GM12878 (cell line): ENCODE measurements at regions not wholly inside any gene's neighbourhood (a gene's known extent, or its start where the extent isn't known, plus 50 kb on each side); places are given as distances from the start of the nearest gene placed in this dataset.

Source experiments
- ATAC-seq: fragments of 200-7000 bp; cut with Tn5 transposase; 3 replicates; pipeline ENCODE4 v1.9.1; 2020; ENCODE audit warnings: mild to moderate bottlenecking, moderate library complexity
- BruUV-seq: library from RNA; stranded (reverse); fragments of 400-500 nt; replicated peaks from 2 replicates; lab custom pipeline; 2021; lab: Mats Ljungman, UMichigan
- CTCF ChIA-PET: fragments of 300-600 bp; sonication (Branson Sonifier 250); formaldehyde crosslinking; extraction: SDS; loops from one replicate; lab custom pipeline; 2021; ENCODE audit warnings: inconsistent platforms; lab: Yijun Ruan, JAX
- POLR2A ChIA-PET: fragments of 350-600 bp; formaldehyde crosslinking; extraction: SDS; loops from one replicate; lab custom pipeline; 2021; ENCODE audit warnings: inconsistent platforms; lab: Charles Lee
- RAD21 ChIA-PET: fragments of 300-600 bp; sonication (Branson Sonifier 250); formaldehyde crosslinking; loops from one replicate; lab custom pipeline; 2023; ENCODE audit warnings: antibody characterized with exemption; ENCODE audit not compliant: unreplicated experiment; lab: Charles Lee
- SMC1A ChIA-PET: fragments of 300-600 bp; sonication (Branson Sonifier 250); formaldehyde crosslinking; loops from one replicate; lab custom pipeline; 2023; ENCODE audit not compliant: unreplicated experiment, uncharacterized antibody; lab: Charles Lee
- DNase-seq: peaks from one replicate; pipeline ENCODE4 v3.0.0-alpha.2; 2011; ENCODE audit warnings: low read depth, low spot score
- FAIRE-seq: peaks from 3 replicates; lab custom pipeline; 2011; peaks lifted over from hg19 to GRCh38; lab: Jason Lieb, UNC
- H2AFZ ChIP-seq: 2 replicates; pipeline ENCODE4 v1.6.0; 2011; ENCODE audit warnings: low read depth, low read length, control low read depth; ENCODE audit not compliant: control insufficient read depth
- H3K27ac ChIP-seq: 2 replicates; pipeline ENCODE4 v1.5.1; 2011; ENCODE audit warnings: control low read depth; ENCODE audit not compliant: control insufficient read depth, insufficient read depth
- H3K27me3 ChIP-seq, 2 experiments: replicated peaks in 1 of 2; 2 replicates each; pipeline versions ENCODE4 v1.6.0 to v1.6.1; 2011; ENCODE audit warnings: low read length in 1 of 2; ENCODE audit not compliant: control insufficient read depth in 2 of 2, insufficient read depth in 2 of 2
- H3K36me3 ChIP-seq, 2 experiments: 2 replicates each; pipeline ENCODE4 v1.5.1; 2011; ENCODE audit warnings: low read length in 1 of 2; ENCODE audit not compliant: control insufficient read depth in 2 of 2, insufficient read depth in 2 of 2
- H3K4me1 ChIP-seq: 2 replicates; pipeline ENCODE4 v1.6.1; 2011; ENCODE audit warnings: mild to moderate bottlenecking, low read length, moderate library complexity, mixed read lengths; ENCODE audit not compliant: control insufficient read depth, insufficient read depth
- H3K4me2 ChIP-seq: 2 replicates; pipeline ENCODE4 v1.6.0; 2011; ENCODE audit warnings: control low read depth; ENCODE audit not compliant: control insufficient read depth, insufficient read depth
- H3K4me3 ChIP-seq: fragments of 200-600 bp; sonication (generic); 2 replicates; pipeline ENCODE4 v1.5.1; 2016
- H3K79me2 ChIP-seq: 2 replicates; pipeline ENCODE4 v1.6.0; 2011; ENCODE audit warnings: low read length; ENCODE audit not compliant: control insufficient read depth, insufficient read depth
- H3K9ac ChIP-seq: 2 replicates; pipeline ENCODE4 v1.8.0; 2011; ENCODE audit warnings: low read length, control low read depth, mixed read lengths; ENCODE audit not compliant: control insufficient read depth, insufficient read depth
- H3K9me3 ChIP-seq: replicated peaks from 3 replicates; pipeline ENCODE4 v1.5.1; 2011; ENCODE audit warnings: mild to moderate bottlenecking, low read length; ENCODE audit not compliant: control insufficient read depth, insufficient read depth
- H4K20me1 ChIP-seq: 2 replicates; pipeline ENCODE4 v1.6.0; 2011; ENCODE audit not compliant: control insufficient read depth, insufficient read depth
- CREB1 ChIP-seq: IDR thresholded peaks from 2 replicates; pipeline ENCODE4 v1.6.1; 2012; ENCODE audit warnings: low read depth, mild to moderate bottlenecking, inconsistent platforms
- KDM1A ChIP-seq: fragments of 200-600 bp; sonication (generic); IDR thresholded peaks from 2 replicates; pipeline ENCODE4 v1.6.1; 2016; ENCODE audit warnings: borderline replicate concordance
- NFIC ChIP-seq: IDR thresholded peaks from 2 replicates; pipeline ENCODE4 v1.6.1; 2012; ENCODE audit warnings: low read depth, mild to moderate bottlenecking, inconsistent platforms, low read length, moderate library complexity
- POLR2A ChIP-seq: IDR thresholded peaks from 2 replicates; pipeline ENCODE4 v1.6.1; 2011; ENCODE audit warnings: low read depth, mild to moderate bottlenecking, low read length
- POLR2AphosphoS2 ChIP-seq: IDR thresholded peaks from 2 replicates; pipeline ENCODE4 v1.6.1; 2011; ENCODE audit warnings: low read depth, mild to moderate bottlenecking, low read length, improper control_type of control experiment, moderate library complexity
- POLR2AphosphoS5 ChIP-seq: IDR thresholded peaks from 2 replicates; pipeline ENCODE4 v1.6.1; 2011; ENCODE audit warnings: mild to moderate bottlenecking, low read length, inconsistent platforms
- RBBP5 ChIP-seq: fragments of 200-600 bp; sonication (generic); conservative IDR thresholded peaks from 2 replicates; pipeline ENCODE4 v1.6.1; 2016
- TCF7 ChIP-seq: IDR thresholded peaks from 2 replicates; pipeline ENCODE4 v1.6.1; 2014; ENCODE audit warnings: antibody characterized with exemption, borderline replicate concordance
- WGBS: methylation state at CpG from one replicate; pipeline ENCODE4 v1.1.6; 2016; ENCODE audit warnings: low lambda C conversion rate; ENCODE audit not compliant: insufficient replicate concordance, insufficient coverage; ENCODE audit errors: missing lambda C conversion rate; 5-methylcytosine and 5-hydroxymethylcytosine counted together
- in situ Hi-C: fragments of 300-500 bp; cut with MboI; formaldehyde crosslinking; loops from 9 replicates; pipeline ENCODE4 v1.14.3; 2018; ENCODE audit warnings: mixed read lengths
- intact Hi-C: fragments of 100-400 bp; cut with micrococcal nuclease; formaldehyde crosslinking; loops from one replicate; pipeline ENCODE4 v1.14.2; 2022; ENCODE audit not compliant: unreplicated experiment
- TF ChIP-seq, protein P1 (sequence below): IDR thresholded peaks from 2 replicates; pipeline ENCODE4 v1.6.1; 2012; ENCODE audit warnings: low read length, inconsistent platforms
- TF ChIP-seq, protein P2 (sequence below): fragments of 150-350 bp; IDR thresholded peaks from 2 replicates; pipeline ENCODE4 v1.6.1; 2016; ENCODE audit warnings: low read depth, low read length
- TF ChIP-seq, protein P3 (sequence below): fragments of 150-350 bp; IDR thresholded peaks from 2 replicates; pipeline ENCODE4 v1.6.1; 2014; ENCODE audit warnings: mild to moderate bottlenecking, low read depth, low read length
- TF ChIP-seq, protein P4 (sequence below): fragments of 450-650 bp; formaldehyde crosslinking; IDR thresholded peaks from 2 replicates; pipeline ENCODE4 v1.5.0; 2022; ENCODE audit warnings: mild to moderate bottlenecking, missing genetic modification characterization
- TF ChIP-seq, protein P5 (sequence below): IDR thresholded peaks from 2 replicates; pipeline ENCODE4 v1.6.1; 2011; ENCODE audit warnings: low read depth, low read length, improper control_type of control experiment, borderline replicate concordance
- TF ChIP-seq, protein P6 (sequence below): IDR thresholded peaks from 2 replicates; pipeline ENCODE4 v1.6.1; 2012; ENCODE audit warnings: low read depth, low read length, improper control_type of control experiment

DNA sequence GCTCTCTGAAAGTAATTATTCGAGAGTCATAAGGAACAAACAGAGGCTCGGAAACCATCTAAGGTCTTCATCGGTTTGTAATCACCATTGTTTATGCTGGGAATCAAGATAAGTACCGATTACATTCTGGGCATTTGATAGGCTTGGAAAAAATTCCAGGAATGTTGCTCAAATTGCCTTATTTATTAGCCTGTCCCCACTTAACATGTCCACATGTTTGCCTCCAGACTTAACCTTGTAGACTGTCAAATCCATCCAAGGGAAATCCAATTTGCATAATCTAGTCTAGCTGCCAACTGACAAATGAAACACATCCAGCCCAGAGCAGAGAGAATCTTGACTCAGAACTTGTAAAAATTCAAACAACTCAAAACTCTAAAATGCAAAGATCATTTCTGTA, 51.3 kb upstream of the TMC5 start:
- FAIRE-seq (no peak), ATAC-seq (no peak), DNase-seq (no peak)
- BruUV-seq: no TSS peak
- H3K36me3 ChIP-seq: no peaks in the 10 kb centered on the region
- H3K27ac ChIP-seq: no peak overlapping the region
- H3K27me3 ChIP-seq: no peaks in the 10 kb centered on the region
- POLR2A ChIA-PET: no interaction called here
- H3K9ac ChIP-seq: no peak overlapping the region
- H3K4me1 ChIP-seq: no peaks in the 10 kb centered on the region
- CTCF ChIA-PET: no interaction called here
- in situ Hi-C loops (no loop called here), intact Hi-C loops (no loop called here)
- SMC1A ChIA-PET: no interaction called here
- 48% methylated on average over 4 of the region's 4 CpGs for WGBS
- no peaks in the 10 kb centered on the region for H3K79me2 ChIP-seq
- no peak overlapping the region for H3K4me2 ChIP-seq
- H2AFZ ChIP-seq: no peak overlapping the region
- no peaks in the 10 kb centered on the region for H4K20me1 ChIP-seq
- RAD21 ChIA-PET: no interaction called here
- H3K4me3 ChIP-seq: no peak overlapping the region
- H3K9me3 ChIP-seq: no peaks in the 10 kb centered on the region; the same call in 2 of the 3 replicates
- TF ChIP-seq POLR2A (no peak), POLR2AphosphoS5 (no peak), KDM1A (no peak), CREB1 (no peak), NFIC (no peak), TCF7 (no peak), POLR2AphosphoS2 (no peak), RBBP5 (no peak)
- TF ChIP-seq, protein P1, sequence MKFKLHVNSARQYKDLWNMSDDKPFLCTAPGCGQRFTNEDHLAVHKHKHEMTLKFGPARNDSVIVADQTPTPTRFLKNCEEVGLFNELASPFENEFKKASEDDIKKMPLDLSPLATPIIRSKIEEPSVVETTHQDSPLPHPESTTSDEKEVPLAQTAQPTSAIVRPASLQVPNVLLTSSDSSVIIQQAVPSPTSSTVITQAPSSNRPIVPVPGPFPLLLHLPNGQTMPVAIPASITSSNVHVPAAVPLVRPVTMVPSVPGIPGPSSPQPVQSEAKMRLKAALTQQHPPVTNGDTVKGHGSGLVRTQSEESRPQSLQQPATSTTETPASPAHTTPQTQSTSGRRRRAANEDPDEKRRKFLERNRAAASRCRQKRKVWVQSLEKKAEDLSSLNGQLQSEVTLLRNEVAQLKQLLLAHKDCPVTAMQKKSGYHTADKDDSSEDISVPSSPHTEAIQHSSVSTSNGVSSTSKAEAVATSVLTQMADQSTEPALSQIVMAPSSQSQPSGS: no peak
- TF ChIP-seq, protein P2, sequence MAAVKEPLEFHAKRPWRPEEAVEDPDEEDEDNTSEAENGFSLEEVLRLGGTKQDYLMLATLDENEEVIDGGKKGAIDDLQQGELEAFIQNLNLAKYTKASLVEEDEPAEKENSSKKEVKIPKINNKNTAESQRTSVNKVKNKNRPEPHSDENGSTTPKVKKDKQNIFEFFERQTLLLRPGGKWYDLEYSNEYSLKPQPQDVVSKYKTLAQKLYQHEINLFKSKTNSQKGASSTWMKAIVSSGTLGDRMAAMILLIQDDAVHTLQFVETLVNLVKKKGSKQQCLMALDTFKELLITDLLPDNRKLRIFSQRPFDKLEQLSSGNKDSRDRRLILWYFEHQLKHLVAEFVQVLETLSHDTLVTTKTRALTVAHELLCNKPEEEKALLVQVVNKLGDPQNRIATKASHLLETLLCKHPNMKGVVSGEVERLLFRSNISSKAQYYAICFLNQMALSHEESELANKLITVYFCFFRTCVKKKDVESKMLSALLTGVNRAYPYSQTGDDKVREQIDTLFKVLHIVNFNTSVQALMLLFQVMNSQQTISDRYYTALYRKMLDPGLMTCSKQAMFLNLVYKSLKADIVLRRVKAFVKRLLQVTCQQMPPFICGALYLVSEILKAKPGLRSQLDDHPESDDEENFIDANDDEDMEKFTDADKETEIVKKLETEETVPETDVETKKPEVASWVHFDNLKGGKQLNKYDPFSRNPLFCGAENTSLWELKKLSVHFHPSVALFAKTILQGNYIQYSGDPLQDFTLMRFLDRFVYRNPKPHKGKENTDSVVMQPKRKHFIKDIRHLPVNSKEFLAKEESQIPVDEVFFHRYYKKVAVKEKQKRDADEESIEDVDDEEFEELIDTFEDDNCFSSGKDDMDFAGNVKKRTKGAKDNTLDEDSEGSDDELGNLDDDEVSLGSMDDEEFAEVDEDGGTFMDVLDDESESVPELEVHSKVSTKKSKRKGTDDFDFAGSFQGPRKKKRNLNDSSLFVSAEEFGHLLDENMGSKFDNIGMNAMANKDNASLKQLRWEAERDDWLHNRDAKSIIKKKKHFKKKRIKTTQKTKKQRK: no peak
- TF ChIP-seq, protein P3, sequence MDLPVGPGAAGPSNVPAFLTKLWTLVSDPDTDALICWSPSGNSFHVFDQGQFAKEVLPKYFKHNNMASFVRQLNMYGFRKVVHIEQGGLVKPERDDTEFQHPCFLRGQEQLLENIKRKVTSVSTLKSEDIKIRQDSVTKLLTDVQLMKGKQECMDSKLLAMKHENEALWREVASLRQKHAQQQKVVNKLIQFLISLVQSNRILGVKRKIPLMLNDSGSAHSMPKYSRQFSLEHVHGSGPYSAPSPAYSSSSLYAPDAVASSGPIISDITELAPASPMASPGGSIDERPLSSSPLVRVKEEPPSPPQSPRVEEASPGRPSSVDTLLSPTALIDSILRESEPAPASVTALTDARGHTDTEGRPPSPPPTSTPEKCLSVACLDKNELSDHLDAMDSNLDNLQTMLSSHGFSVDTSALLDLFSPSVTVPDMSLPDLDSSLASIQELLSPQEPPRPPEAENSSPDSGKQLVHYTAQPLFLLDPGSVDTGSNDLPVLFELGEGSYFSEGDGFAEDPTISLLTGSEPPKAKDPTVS: no peak
- TF ChIP-seq, protein P4, sequence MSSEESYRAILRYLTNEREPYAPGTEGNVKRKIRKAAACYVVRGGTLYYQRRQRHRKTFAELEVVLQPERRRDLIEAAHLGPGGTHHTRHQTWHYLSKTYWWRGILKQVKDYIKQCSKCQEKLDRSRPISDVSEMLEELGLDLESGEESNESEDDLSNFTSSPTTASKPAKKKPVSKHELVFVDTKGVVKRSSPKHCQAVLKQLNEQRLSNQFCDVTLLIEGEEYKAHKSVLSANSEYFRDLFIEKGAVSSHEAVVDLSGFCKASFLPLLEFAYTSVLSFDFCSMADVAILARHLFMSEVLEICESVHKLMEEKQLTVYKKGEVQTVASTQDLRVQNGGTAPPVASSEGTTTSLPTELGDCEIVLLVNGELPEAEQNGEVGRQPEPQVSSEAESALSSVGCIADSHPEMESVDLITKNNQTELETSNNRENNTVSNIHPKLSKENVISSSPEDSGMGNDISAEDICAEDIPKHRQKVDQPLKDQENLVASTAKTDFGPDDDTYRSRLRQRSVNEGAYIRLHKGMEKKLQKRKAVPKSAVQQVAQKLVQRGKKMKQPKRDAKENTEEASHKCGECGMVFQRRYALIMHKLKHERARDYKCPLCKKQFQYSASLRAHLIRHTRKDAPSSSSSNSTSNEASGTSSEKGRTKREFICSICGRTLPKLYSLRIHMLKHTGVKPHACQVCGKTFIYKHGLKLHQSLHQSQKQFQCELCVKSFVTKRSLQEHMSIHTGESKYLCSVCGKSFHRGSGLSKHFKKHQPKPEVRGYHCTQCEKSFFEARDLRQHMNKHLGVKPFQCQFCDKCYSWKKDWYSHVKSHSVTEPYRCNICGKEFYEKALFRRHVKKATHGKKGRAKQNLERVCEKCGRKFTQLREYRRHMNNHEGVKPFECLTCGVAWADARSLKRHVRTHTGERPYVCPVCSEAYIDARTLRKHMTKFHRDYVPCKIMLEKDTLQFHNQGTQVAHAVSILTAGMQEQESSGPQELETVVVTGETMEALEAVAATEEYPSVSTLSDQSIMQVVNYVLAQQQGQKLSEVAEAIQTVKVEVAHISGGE (CRISPR knock-in tag): no peak
- TF ChIP-seq, protein P5, sequence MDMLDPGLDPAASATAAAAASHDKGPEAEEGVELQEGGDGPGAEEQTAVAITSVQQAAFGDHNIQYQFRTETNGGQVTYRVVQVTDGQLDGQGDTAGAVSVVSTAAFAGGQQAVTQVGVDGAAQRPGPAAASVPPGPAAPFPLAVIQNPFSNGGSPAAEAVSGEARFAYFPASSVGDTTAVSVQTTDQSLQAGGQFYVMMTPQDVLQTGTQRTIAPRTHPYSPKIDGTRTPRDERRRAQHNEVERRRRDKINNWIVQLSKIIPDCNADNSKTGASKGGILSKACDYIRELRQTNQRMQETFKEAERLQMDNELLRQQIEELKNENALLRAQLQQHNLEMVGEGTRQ: no peak
- TF ChIP-seq, protein P6, sequence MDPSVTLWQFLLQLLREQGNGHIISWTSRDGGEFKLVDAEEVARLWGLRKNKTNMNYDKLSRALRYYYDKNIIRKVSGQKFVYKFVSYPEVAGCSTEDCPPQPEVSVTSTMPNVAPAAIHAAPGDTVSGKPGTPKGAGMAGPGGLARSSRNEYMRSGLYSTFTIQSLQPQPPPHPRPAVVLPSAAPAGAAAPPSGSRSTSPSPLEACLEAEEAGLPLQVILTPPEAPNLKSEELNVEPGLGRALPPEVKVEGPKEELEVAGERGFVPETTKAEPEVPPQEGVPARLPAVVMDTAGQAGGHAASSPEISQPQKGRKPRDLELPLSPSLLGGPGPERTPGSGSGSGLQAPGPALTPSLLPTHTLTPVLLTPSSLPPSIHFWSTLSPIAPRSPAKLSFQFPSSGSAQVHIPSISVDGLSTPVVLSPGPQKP: no peak
